Stimulated activated naive B cell treated with anti-CD40 and anti-IgM and Interleukin-4, amounts not matched to agents 10 μg/mL and 1 μg/mL and 100 μg/mL, for 72 hours (primary cell): ENCODE measurements at regions not wholly inside any gene's neighbourhood (a gene's known extent, or its start where the extent isn't known, plus 50 kb on each side); places are given as distances from the start of the nearest gene placed in this dataset.

Experiments used
- ATAC-seq, 2 donors: fragments of 150-1000 bp; cut with Tn5 transposase; replicated peaks; 2 replicates each; pipeline ENCODE4 v1.10.0; 2021; ENCODE audit warnings: moderate library complexity in 1 of 2
- DNase-seq: peaks from one replicate; pipeline ENCODE4 v3.0.0; 2021
- H3K27ac Mint-ChIP-seq: one replicate; pipeline ENCODE4 v1.8.0; 2022; ENCODE audit warnings: mild to moderate bottlenecking, mixed read lengths
- H3K27me3 Mint-ChIP-seq, 2 donors: one replicate each; pipeline ENCODE4 v1.8.0; 2022; ENCODE audit warnings: mixed read lengths in 2 of 2
- H3K36me3 Mint-ChIP-seq, 2 donors: one replicate each; pipeline ENCODE4 v1.8.0; 2022; ENCODE audit warnings: mixed read lengths in 2 of 2, mild to moderate bottlenecking in 1 of 2
- H3K4me1 Mint-ChIP-seq, 2 donors: one replicate each; pipeline ENCODE4 v1.8.0; 2022; ENCODE audit warnings: mixed read lengths in 2 of 2, mild to moderate bottlenecking in 1 of 2
- H3K4me3 Mint-ChIP-seq, 2 donors: one replicate each; pipeline ENCODE4 v1.8.0; 2022; ENCODE audit warnings: mild to moderate bottlenecking in 2 of 2, mixed read lengths in 2 of 2, moderate library complexity in 1 of 2
- H3K9me3 Mint-ChIP-seq, 2 donors: one replicate each; pipeline ENCODE4 v1.8.0; 2022; ENCODE audit warnings: mixed read lengths in 2 of 2, mild to moderate bottlenecking in 1 of 2

- H3K4me3 Mint-ChIP-seq: no peak overlapping the region
- no peaks in the 10 kb centered on the region for H3K4me1 Mint-ChIP-seq
Measured at GRCh38 chr21:15249285-15249993, 184.6 kb upstream of the NRIP1 start.

DNA sequence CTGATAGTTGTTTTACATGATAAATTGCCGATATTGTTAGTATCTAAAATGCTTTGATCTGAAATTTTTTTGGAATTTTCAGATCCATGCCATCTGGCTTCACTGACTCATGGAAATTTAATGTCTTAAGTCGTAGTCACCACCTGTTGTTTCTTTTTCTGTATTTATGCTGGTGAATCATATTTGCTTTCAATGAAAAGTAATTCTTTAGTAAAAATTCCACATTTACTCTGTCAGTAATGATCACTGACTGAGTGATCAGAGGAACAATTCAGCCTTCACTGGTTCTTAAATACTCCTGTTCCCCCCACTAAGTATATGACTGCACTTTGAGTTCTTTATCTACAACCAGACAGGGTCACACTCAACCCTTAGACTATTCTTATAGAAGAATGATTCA is 185.6 kb upstream of the NRIP1 start:
- Mint-ChIP-seq H3K4me1 (no peaks in the 10 kb centered on the region), H3K27me3 (peaks cover 0 to 4% of the 10 kb centered on the region in 2 donors), H3K36me3 (no peaks in the 10 kb centered on the region), H3K27ac (no peak overlapping the region), H3K9me3 (no peaks in the 10 kb centered on the region), H3K4me3 (no peak overlapping the region)
- ATAC-seq (no peak), DNase-seq (no peak)

More at GRCh38 chr21:15249285-15249993, 184.6 kb upstream of the NRIP1 start:
- no peak overlapping the region for H3K27ac Mint-ChIP-seq
- H3K36me3 Mint-ChIP-seq: no peaks in the 10 kb centered on the region
- H3K27me3 Mint-ChIP-seq: peaks cover 0 to 4% of the 10 kb centered on the region in 2 donors
- no peaks in the 10 kb centered on the region for H3K9me3 Mint-ChIP-seq
- ATAC-seq (no peak), DNase-seq (no peak)

- Mint-ChIP-seq H3K27me3 (peaks cover 0 to 4% of the 10 kb centered on the region in 2 donors), H3K4me1 (no peaks in the 10 kb centered on the region), H3K27ac (no peak overlapping the region), H3K4me3 (no peak overlapping the region), H3K36me3 (no peaks in the 10 kb centered on the region), H3K9me3 (no peaks in the 10 kb centered on the region)
- ATAC-seq: no peak
- DNase-seq: no peak
Measured at GRCh38 chr21:15252431-15252830, 187.6 kb upstream of the NRIP1 start.

DNA sequence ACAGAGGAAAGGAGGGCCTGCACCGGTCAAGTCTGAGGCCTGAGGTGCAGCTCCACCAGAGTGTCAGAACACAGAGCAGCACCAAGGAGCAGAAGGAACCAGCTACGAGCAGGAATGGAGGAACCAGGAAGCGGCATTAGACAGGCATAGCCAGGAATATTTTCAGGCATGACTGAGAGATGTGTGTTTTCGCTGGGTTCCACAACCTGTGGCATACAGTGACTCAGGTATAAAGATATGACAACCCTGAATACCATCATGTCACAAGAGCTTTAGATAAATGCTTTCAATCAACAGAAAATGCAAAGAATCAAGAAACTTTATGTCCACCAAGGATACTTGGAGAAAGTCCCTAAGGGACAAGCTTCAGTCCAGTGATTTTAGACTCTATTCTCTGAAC is 189.3 kb upstream of the NRIP1 start:
- Mint-ChIP-seq H3K36me3 (no peaks in the 10 kb centered on the region), H3K4me3 (no peak overlapping the region), H3K9me3 (no peaks in the 10 kb centered on the region), H3K27me3 (peaks cover 0 to 4% of the 10 kb centered on the region in 2 donors), H3K27ac (no peak overlapping the region), H3K4me1 (no peaks in the 10 kb centered on the region)
- DNase-seq (no peak), ATAC-seq (no peak)

DNA sequence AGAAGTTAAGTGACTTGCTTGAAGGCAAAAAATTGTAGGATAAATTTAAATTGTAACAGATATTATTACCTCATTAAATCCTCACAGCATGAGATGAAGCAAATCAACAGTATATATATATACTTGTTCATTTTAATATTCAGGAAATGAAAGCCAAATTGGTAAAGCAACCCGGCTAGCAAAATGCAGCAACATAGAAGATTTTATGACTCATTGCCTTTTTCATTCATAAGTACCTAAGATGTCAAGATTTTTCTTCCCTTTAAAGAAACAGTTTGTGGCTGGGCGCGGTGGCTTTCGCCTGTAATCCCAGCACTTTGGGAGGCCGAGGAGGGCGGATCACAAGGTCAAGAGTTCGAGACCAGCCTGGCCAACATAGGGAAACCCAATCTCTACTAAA is 190.5 kb upstream of the NRIP1 start:
- DNase-seq (no peak), ATAC-seq (no peak)
- H3K4me1 Mint-ChIP-seq: no peaks in the 10 kb centered on the region
- peaks cover 0 to 4% of the 10 kb centered on the region in 2 donors for H3K27me3 Mint-ChIP-seq
- H3K36me3 Mint-ChIP-seq: no peaks in the 10 kb centered on the region
- no peak overlapping the region for H3K27ac Mint-ChIP-seq
- no peaks in the 10 kb centered on the region for H3K9me3 Mint-ChIP-seq
- H3K4me3 Mint-ChIP-seq: no peak overlapping the region

- ATAC-seq (no peak), DNase-seq (no peak)
- Mint-ChIP-seq H3K36me3 (no peaks in the 10 kb centered on the region), H3K27ac (no peak overlapping the region), H3K4me3 (no peak overlapping the region), H3K9me3 (no peaks in the 10 kb centered on the region), H3K27me3 (peaks cover 0 to 4% of the 10 kb centered on the region in 2 donors), H3K4me1 (no peaks in the 10 kb centered on the region)
Measured at GRCh38 chr21:15255763-15256162, 191.0 kb upstream of the NRIP1 start.

DNA sequence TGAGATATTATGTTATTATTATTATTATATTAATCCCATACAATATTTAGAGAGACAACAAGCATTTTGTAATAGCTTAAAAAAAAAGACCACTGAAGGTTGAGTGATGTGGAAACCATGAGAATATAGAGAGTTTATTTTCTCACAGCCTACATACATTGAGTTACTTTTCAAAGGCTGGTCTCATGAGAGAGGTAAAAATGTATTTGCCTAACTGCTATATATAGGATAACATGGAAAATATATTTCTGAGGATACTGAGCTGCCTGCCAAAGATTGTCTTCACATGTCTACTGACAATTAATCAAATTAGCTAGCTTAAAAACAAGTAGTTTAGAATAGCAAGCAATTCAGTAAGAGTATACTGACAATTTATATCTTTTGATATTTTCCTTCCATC is 192.2 kb upstream of the NRIP1 start:
- Mint-ChIP-seq H3K9me3 (no peaks in the 10 kb centered on the region), H3K4me3 (no peak overlapping the region), H3K4me1 (no peaks in the 10 kb centered on the region), H3K27ac (no peak overlapping the region), H3K27me3 (peaks cover 0 to 2% of the 10 kb centered on the region in 2 donors), H3K36me3 (no peaks in the 10 kb centered on the region)
- ATAC-seq: no peak
- no peak for DNase-seq

DNA sequence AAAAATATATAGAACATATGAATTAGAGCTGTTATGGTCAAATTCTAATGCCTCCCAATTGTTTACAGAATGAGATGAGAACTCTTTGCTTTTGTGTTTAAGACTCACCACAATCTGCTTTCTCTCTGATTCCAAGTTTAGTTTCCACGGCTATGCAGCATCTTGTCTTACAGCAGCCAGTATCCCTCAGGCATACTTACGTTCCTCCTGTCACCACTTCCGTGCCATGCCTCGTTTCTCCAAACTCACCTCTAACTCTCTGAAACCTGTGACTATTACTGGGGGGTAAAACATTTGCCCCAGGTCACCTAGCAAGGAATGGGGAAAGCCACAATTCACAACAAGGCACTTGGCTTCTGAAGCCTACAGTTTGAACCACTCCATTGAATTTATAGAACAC is 192.8 kb upstream of the NRIP1 start:
- no peaks in the 10 kb centered on the region for H3K9me3 Mint-ChIP-seq
- no peak overlapping the region for H3K27ac Mint-ChIP-seq
- H3K36me3 Mint-ChIP-seq: no peaks in the 10 kb centered on the region
- no peak for ATAC-seq
- no peak for DNase-seq
- H3K4me1 Mint-ChIP-seq: no peaks in the 10 kb centered on the region
- no peaks in the 10 kb centered on the region for H3K27me3 Mint-ChIP-seq
- no peak overlapping the region for H3K4me3 Mint-ChIP-seq

DNA sequence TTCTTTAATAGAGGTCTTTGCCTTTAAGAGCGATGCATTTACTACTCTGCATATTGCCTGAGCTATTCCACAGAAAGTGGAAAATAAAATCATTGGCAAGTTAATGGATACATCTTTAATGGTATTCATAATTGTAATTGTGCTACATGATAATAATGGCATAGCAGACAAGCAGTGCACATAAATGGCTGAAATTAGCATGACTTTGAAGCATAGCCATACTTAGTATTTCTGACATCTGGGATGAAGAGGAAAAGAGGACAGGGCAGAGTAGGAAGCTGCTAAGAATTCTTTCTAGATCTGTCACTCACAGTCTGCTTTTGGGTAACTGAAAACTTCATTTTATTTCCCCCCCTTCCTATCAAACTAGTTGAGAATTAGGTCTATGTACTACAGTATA is 195.0 kb upstream of the NRIP1 start:
- H3K4me1 Mint-ChIP-seq: no peaks in the 10 kb centered on the region
- no peak overlapping the region for H3K4me3 Mint-ChIP-seq
- no peaks in the 10 kb centered on the region for H3K9me3 Mint-ChIP-seq
- H3K36me3 Mint-ChIP-seq: no peaks in the 10 kb centered on the region
- no peaks in the 10 kb centered on the region for H3K27me3 Mint-ChIP-seq
- no peak for DNase-seq
- no peak overlapping the region for H3K27ac Mint-ChIP-seq
- ATAC-seq: no peak

DNA sequence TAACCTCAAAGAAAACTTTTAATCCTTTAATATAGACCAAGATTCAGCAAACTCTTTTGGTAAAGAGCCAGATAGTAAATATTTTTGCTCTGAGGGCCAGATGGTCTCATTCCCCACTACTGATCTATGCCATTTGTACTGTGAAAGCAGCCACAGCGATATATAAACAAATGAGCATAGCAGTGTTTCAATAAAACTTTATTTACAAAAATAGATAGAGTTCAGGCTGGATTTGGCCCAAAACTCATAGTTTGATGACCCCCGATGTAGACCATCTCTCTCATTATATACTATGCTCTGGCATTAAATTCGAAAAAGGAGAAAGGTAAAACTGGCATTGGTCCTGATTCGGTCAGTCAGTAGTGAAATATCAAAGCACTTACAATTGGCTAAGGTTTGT is 195.8 kb upstream of the NRIP1 start:
- Mint-ChIP-seq H3K4me3 (no peak overlapping the region), H3K4me1 (no peaks in the 10 kb centered on the region), H3K27ac (no peak overlapping the region)

GRCh38 chr21:15264084-15264665 is 199.4 kb upstream of the NRIP1 start:
- no peaks in the 10 kb centered on the region for H3K9me3 Mint-ChIP-seq
- H3K4me3 Mint-ChIP-seq: no peak overlapping the region
- H3K27me3 Mint-ChIP-seq: no peaks in the 10 kb centered on the region
- no peak for ATAC-seq
- DNase-seq: no peak
- no peak overlapping the region for H3K27ac Mint-ChIP-seq
- no peaks in the 10 kb centered on the region for H3K4me1 Mint-ChIP-seq
- H3K36me3 Mint-ChIP-seq: no peaks in the 10 kb centered on the region

More for the DNA sequence above, 195.8 kb upstream of the NRIP1 start:
- ATAC-seq (no peak), DNase-seq (no peak)
- H3K27me3 Mint-ChIP-seq: no peaks in the 10 kb centered on the region
- no peaks in the 10 kb centered on the region for H3K36me3 Mint-ChIP-seq
- H3K9me3 Mint-ChIP-seq: no peaks in the 10 kb centered on the region

GRCh38 chr21:15272171-15272570 is 207.4 kb upstream of the NRIP1 start:
- peaks cover 0 to 2% of the 10 kb centered on the region in 2 donors for H3K4me1 Mint-ChIP-seq
- no peak overlapping the region for H3K27ac Mint-ChIP-seq
- H3K4me3 Mint-ChIP-seq: no peak overlapping the region
- H3K9me3 Mint-ChIP-seq: no peaks in the 10 kb centered on the region
- DNase-seq (no peak), ATAC-seq (no peak)
- no peaks in the 10 kb centered on the region for H3K36me3 Mint-ChIP-seq
- peaks cover 0 to 3% of the 10 kb centered on the region in 2 donors for H3K27me3 Mint-ChIP-seq

- H3K36me3 Mint-ChIP-seq: no peaks in the 10 kb centered on the region
- H3K9me3 Mint-ChIP-seq: no peaks in the 10 kb centered on the region
Measured at GRCh38 chr21:15272591-15272990, 207.8 kb upstream of the NRIP1 start.

GRCh38 chr21:15273244-15273643 is 208.4 kb upstream of the NRIP1 start:
- Mint-ChIP-seq H3K27me3 (peaks cover 0 to 3% of the 10 kb centered on the region in 2 donors), H3K36me3 (no peaks in the 10 kb centered on the region), H3K4me3 (no peak overlapping the region), H3K4me1 (peaks cover 0 to 2% of the 10 kb centered on the region in 2 donors), H3K9me3 (no peaks in the 10 kb centered on the region), H3K27ac (no peak overlapping the region)
- ATAC-seq: no peak
- no peak for DNase-seq

More at GRCh38 chr21:15272591-15272990, 207.8 kb upstream of the NRIP1 start:
- Mint-ChIP-seq H3K27ac (no peak overlapping the region), H3K4me3 (no peak overlapping the region), H3K4me1 (peaks cover 0 to 2% of the 10 kb centered on the region in 2 donors), H3K27me3 (peaks cover 0 to 3% of the 10 kb centered on the region in 2 donors)
- DNase-seq (no peak), ATAC-seq (no peak)

DNA sequence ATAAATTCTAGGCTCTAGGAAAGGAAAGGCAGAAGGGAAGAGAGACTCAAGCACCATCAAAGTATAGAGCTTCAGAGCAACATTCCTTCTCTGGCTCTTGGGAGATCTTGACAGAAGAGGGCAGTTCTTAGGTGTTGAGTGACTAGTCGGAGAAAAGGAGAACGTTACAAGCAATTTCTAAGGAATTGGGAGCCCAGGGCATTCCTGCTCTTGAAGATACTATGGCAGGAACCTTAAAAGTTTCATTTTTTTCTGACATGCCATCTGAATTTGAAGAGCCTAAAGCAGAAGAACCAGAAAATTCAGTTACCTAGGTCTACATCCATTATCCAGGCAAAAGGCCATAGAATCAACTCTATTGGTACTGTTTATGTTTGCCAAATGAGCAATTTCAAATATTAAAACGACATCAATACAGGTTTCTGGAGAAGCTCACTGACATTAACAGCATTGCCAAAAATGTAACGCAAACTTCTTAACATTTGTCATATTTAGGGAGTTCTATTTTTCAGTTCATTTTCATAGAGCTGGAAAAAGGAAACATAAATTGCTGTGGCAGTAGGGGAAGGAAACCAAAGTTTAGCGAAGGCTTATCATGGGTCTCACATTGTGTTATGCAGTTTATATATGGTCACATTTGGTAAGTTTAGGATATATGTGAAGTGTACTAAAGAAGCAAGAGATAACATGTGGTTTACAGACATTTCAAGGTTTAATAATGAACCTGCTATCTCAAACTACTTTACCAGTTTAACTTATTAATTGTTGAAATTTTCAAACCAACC is 210.1 kb upstream of the NRIP1 start:
- Mint-ChIP-seq H3K36me3 (no peaks in the 10 kb centered on the region), H3K4me3 (no peak overlapping the region), H3K27ac (no peak overlapping the region), H3K27me3 (peaks cover 0 to 3% of the 10 kb centered on the region in 2 donors), H3K9me3 (no peaks in the 10 kb centered on the region), H3K4me1 (peaks cover 0 to 2% of the 10 kb centered on the region in 2 donors)
- no peak for ATAC-seq
- DNase-seq: no peak
